ENCODE measurements at regions not wholly inside any gene's neighbourhood (a gene's known extent, or its start where the extent isn't known, plus 50 kb on each side); places are given as distances from the start of the nearest gene placed in this dataset.

GRCh38 chr7:13139436-13139835 is 452.0 kb downstream of the ARL4A start:
- TF ChIP-seq CEBPZ (IDR thresholded peaks at IDR 0.05; ENCODE audit: low read depth, low read length) (no peak), JUND (IDR thresholded peaks at IDR 0.05; ENCODE audit: low read depth, low read length) (no peak), NR2C2 (IDR thresholded peaks at IDR 0.05; ENCODE audit: borderline replicate concordance, control insufficient read depth, insufficient read length, low read depth) (no peak), POLR2A (IDR thresholded peaks at IDR 0.05; ENCODE audit: low read depth, low read length) (no peak), BRCA1 (IDR thresholded peaks at IDR 0.05; ENCODE audit: low read depth, low read length) (no peak)

Data from GM12878 (cell line).